IPS DF 6.9 (cell line): ENCODE measurements at regions not wholly inside any gene's neighbourhood (a gene's known extent, or its start where the extent isn't known, plus 50 kb on each side); places are given as distances from the start of the nearest gene placed in this dataset.

Experiments
- DNase-seq: peaks from one replicate; pipeline ENCODE4 v3.0.0-alpha.2; 2013; ENCODE audit warnings: low read depth, low spot score
- H3K27ac ChIP-seq: one replicate; pipeline ENCODE4 v1.5.1; 2013; ENCODE audit warnings: low read length, control low read depth
- H3K27me3 ChIP-seq: 2 replicates; pipeline ENCODE4 v1.6.1; 2013; ENCODE audit warnings: mild to moderate bottlenecking, low read length; ENCODE audit not compliant: control insufficient read depth, insufficient read depth
- H3K36me3 ChIP-seq: 2 replicates; pipeline ENCODE4 v1.6.1; 2013; ENCODE audit warnings: low read length; ENCODE audit not compliant: control insufficient read depth, insufficient read depth
- H3K4me1 ChIP-seq: 2 replicates; pipeline ENCODE4 v1.6.1; 2013; ENCODE audit warnings: low read length; ENCODE audit not compliant: control insufficient read depth, insufficient read depth
- H3K4me3 ChIP-seq: 2 replicates; pipeline ENCODE4 v1.5.1; 2013; ENCODE audit warnings: mild to moderate bottlenecking, low read length
- H3K9me3 ChIP-seq: 2 replicates; pipeline ENCODE4 v1.6.1; 2013; ENCODE audit warnings: low read length, inconsistent platforms; ENCODE audit not compliant: control insufficient read depth, insufficient read depth
- WGBS: extraction: QIAGEN DNeasy Blood & Tissue Kit; methylation state at CpG from one replicate; pipeline ENCODE4 v1.1.7; 2013; ENCODE audit warnings: mixed read lengths, missing lambda C conversion rate; ENCODE audit not compliant: insufficient read length, insufficient coverage; 5-methylcytosine and 5-hydroxymethylcytosine counted together

DNA sequence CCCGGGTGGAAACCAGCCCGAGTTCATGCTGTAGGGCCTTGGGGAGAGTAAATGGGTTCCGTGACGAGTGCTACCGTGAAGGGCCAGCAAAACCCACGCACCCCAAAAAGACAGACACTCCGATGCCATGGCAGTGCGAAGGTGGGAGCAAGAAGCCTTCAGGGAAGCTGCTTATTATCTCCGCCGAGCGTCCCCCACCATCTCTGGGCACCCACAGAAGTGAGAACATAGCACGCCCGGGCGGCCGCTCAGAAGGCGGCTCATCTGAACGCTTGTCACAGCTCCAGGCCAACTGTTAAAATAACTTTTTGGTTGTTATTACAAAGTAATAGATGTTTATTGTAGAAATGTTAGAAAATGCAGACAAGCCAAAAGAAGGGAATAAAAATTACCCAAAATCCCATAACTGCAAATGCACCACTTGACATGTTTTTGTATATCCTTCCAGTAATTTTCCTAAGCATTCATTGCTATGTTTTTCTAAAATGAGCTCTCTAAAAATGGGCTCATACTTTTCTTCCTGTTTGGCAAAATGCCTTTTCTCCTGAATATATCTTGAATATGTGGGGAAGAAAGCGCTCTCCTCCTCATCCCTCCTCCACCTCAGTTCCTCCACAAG is 234.9 kb downstream of the NPHP4 start:
- no peaks in the 10 kb centered on the region for H3K27me3 ChIP-seq
- DNase-seq = no peak
- H3K4me1 ChIP-seq = peaks cover 2% of the 10 kb centered on the region; the same call in 1 of the 2 replicates
- no peak overlapping the region for H3K4me3 ChIP-seq
- H3K9me3 ChIP-seq = no peaks in the 10 kb centered on the region
- no peak overlapping the region for H3K27ac ChIP-seq
- no peaks in the 10 kb centered on the region; the same call in 1 of the 2 replicates for H3K36me3 ChIP-seq
- WGBS = no CpG with 5 or more reads among the region's 18 CpGs

DNA sequence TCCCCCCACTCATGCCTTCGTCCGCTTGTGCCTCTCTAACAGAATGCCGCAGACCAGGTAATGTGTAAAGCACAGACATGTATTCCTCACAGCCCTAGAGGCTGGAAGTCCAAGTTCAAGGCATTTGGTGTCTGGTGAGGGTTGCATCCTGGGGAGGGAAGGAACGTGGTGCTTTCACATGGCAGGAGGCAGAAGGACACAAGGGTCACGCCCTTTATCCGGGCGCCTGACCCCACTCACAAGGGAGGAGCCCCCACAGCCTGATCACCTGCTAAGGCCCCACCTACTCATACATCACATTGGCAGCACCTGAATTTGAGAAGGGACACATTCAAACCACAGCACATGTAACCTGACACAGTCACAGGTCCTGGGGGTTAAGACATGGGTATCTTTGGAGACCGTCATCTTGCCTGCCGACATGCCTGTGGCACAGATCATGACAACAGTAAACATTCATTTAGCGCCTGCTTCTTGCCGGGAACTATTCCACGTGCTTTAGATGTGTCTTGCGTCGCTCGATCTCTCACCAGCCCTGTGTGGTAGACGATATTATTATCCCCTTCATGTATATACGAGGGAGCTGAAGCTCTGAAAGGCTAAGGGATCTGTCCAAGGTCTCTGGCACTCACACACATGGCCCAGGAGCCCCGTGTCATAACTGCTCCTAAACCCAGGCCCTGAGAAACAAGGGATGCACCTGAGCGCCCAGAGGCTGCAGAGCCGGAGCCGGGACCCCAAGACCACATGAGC is 235.6 kb downstream of the NPHP4 start:
- Histone ChIP-seq H3K27ac (no peak overlapping the region), H3K4me3 (no peak overlapping the region), H3K4me1 (peaks cover 2% of the 10 kb centered on the region; the same call in 1 of the 2 replicates), H3K9me3 (no peaks in the 10 kb centered on the region), H3K36me3 (no peaks in the 10 kb centered on the region; the same call in 1 of the 2 replicates), H3K27me3 (no peaks in the 10 kb centered on the region)
- no CpG with 5 or more reads among the region's 21 CpGs for WGBS
- DNase-seq = no peak

DNA sequence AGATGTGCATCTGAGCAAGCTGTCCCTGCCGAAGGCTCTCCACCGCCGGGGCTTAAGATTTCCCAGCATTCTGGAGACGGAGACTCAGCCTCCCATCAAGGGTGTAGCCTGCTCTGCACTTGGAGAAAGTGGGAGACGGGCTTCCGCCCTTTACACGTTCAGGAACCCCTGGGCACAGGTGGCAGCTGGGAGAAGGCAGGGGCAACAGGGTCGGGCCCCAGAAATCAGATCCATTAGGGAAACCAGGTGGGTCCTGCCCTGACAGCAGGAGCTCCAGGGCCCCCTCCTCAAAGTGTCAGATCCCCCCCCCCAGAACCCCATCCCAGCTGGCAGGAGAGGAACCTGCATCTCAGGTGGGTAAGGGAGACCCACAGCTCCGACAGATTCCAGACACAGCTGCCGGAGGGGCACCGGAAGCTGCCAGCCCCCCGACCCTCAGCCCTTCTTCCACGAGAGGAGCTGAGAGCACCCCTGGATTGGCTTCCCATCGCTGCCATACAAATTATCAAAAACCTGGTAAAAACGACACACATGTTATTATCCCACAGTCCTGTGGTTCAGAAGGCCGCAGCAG is 236.6 kb downstream of the NPHP4 start:
- Histone ChIP-seq H3K4me1 (peaks cover 2% of the 10 kb centered on the region; the same call in 1 of the 2 replicates), H3K4me3 (no peak overlapping the region), H3K27me3 (no peaks in the 10 kb centered on the region), H3K36me3 (no peaks in the 10 kb centered on the region; the same call in 1 of the 2 replicates), H3K27ac (no peak overlapping the region), H3K9me3 (no peaks in the 10 kb centered on the region; the same call in 1 of the 2 replicates)
- DNase-seq = no peak
- no CpG with 5 or more reads among the region's 16 CpGs for WGBS

DNA sequence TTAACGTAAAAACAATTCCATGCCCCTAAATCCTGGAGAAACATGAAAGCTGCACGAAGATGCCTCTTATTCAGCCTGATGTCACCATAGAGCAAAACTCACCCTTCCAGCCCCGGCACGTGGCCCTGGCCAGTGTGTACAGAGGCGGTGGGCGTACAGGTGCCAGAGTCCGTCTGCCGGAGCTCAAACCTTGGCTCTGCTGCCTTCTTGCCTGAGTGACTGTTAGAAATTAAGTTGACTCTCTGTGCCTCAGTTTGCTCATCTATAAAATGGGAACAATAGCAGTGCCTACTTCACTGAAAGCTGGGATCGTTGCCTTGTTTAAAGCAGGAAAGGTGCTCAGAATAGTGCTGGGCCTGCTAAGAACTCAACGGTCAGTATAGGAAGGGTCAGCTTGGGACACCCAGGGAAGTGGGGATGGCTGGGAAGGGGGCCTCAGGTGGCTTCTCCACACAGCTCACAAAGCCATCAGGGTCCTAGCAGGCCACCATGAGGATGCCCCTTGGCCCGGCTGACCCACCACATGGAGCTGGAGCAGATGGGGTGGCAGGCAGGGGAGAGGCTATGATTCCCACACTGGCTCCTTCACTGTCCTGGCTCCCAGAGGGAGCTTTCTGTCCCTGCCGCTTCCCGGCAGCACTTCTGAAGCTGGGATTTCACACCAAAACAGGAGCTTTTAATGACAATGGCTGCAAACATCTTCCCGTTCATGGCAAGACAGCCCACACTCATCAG is 237.2 kb downstream of the NPHP4 start:
- no peaks in the 10 kb centered on the region for H3K27me3 ChIP-seq
- no peaks in the 10 kb centered on the region; the same call in 1 of the 2 replicates for H3K36me3 ChIP-seq
- WGBS = no CpG with 5 or more reads among the region's 14 CpGs
- H3K27ac ChIP-seq = no peak overlapping the region
- DNase-seq = no peak
- peaks cover 2% of the 10 kb centered on the region; the same call in 1 of the 2 replicates for H3K4me1 ChIP-seq
- H3K9me3 ChIP-seq = no peaks in the 10 kb centered on the region; the same call in 1 of the 2 replicates
- H3K4me3 ChIP-seq = no peak overlapping the region

DNA sequence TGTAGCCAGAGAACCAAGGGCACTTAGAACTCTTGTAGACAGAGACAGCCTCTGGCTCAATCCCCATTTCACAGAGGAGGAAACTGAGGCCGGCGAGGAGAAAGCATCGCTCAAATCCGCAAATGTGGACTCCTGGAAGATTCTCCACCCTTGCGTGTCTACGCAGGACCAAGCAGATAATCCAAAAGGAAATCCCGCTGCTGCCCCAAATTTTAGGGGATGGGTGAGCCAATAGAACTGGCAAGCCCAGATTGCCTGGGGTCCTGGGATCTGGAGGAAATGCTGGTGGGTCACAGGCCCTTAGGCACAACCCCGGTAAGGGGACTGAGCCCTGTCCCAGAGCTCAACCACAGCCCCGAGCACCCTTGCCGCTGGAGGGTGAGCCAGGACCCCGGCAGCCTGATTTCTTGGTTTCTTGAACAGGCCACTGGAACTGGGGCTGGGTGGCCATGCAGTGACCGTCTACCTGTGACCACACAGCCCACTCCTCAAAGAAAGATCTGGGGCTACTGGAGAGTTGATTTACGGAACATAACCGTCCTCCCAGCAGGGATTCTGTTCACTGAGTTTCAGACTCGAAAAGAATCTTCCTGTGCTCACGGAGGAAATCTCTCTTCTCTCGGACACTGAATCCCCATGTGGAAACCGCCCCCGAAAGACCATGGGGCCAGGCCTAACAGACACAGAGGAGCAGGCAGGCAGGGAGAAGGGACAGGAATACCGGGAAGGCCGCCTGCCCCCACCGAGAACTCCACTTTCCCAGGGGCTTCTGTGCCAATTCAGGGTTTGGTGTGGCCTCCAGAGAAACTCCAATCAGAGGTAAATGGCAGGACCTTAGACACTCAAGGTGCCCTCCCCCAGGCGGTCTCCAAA is 238.4 kb downstream of the NPHP4 start:
- DNase-seq = no peak
- peaks cover 2% of the 10 kb centered on the region; the same call in 1 of the 2 replicates for H3K4me1 ChIP-seq
- H3K36me3 ChIP-seq = no peaks in the 10 kb centered on the region; the same call in 1 of the 2 replicates
- H3K4me3 ChIP-seq = no peak overlapping the region
- H3K27ac ChIP-seq = no peak overlapping the region
- WGBS = no CpG with 5 or more reads among the region's 23 CpGs
- H3K9me3 ChIP-seq = no peaks in the 10 kb centered on the region; the same call in 1 of the 2 replicates
- H3K27me3 ChIP-seq = no peaks in the 10 kb centered on the region

DNA sequence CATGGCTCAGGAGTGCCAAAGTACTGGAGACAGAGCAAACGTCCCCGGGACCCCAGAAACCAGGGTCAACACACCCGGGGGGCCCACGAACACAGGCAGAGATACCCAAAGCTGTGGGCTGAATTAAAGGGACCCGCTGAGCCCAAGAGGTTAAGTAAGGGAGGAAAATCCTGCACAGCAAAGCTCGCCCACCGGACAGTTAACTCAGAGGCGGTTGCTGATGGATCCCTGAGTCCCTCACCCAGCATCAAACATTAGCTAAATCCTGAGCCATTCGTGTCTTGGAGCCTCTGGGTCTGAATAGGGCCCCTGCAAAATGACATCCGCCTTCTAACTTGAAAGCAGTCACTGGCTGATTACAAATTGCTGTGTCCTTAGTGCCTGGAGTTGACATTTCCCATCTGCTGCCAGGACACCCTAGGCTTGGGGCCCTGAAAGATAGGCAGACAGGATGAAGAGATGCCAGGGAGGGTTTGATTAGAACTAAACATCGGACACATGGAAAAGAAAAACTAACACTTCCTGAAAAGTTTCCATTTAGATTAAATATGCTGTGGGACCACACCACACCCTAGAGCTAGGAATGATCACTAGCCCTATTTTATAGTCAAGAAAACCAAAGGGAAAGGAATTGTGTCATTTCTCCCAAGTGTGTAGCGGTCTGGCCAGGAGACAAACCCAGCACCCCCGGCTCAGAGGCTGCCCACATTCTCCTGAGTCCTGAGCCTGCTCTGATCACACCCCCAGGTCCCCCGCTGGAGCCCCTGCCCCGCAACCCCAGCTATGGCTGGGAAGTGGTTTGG is 239.3 kb downstream of the NPHP4 start:
- no peaks in the 10 kb centered on the region for H3K27me3 ChIP-seq
- WGBS = no CpG with 5 or more reads among the region's 15 CpGs

DNA sequence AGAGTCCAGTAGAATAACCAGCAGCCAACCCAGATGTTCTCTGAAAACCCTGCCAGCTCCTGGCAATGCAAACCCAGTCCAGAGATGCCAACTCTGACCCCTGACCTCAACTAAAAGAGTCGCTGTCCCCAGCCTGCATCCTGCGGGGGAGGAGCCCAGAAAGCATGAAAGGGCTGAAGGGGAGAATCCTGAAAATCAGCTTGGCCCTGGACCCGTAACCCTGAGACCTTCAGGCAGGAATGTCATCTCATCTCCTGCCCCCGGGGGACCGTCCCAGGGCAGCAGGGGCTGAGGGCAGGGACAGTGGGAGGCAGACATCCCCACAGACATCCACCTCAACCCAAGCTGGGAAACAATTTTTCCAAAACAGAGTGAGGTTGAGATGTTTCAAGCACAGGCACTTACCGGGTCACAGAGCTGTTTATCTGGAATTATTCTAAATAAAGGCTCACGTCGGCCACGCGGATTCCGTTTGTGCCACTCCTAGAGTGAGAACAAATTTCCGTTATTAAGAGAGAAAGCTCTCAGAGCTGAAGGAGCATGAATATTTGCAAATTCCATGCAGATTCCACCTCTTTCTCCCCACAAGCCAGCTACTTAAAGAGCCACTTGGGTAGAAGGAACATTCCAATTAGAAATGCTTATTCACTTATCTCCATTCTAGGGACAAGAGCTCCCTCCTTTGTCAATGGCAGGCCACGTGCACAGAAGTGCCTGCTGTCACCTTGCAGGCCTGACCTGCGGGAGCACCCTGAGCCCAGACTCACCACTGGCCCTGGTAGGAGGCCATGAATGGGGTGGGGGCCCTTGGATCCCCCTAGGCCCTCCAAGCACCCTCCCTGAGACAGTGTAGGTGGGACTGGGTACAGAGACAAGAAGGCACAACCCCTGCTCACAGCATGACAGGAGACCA is 240.1 kb downstream of the NPHP4 start:
- no CpG with 5 or more reads among the region's 14 CpGs for WGBS
- H3K36me3 ChIP-seq = no peaks in the 10 kb centered on the region; the same call in 1 of the 2 replicates
- no peaks in the 10 kb centered on the region for H3K27me3 ChIP-seq
- no peak overlapping the region for H3K27ac ChIP-seq
- no peak overlapping the region for H3K4me3 ChIP-seq
- H3K4me1 ChIP-seq = peaks cover 2% of the 10 kb centered on the region; the same call in 1 of the 2 replicates
- no peak for DNase-seq
- H3K9me3 ChIP-seq = no peaks in the 10 kb centered on the region; the same call in 1 of the 2 replicates

More for the DNA sequence above, 239.3 kb downstream of the NPHP4 start:
- Histone ChIP-seq H3K9me3 (no peaks in the 10 kb centered on the region; the same call in 1 of the 2 replicates), H3K4me1 (peaks cover 2% of the 10 kb centered on the region; the same call in 1 of the 2 replicates), H3K36me3 (no peaks in the 10 kb centered on the region; the same call in 1 of the 2 replicates), H3K27ac (no peak overlapping the region), H3K4me3 (no peak overlapping the region)
- no peak for DNase-seq

DNA sequence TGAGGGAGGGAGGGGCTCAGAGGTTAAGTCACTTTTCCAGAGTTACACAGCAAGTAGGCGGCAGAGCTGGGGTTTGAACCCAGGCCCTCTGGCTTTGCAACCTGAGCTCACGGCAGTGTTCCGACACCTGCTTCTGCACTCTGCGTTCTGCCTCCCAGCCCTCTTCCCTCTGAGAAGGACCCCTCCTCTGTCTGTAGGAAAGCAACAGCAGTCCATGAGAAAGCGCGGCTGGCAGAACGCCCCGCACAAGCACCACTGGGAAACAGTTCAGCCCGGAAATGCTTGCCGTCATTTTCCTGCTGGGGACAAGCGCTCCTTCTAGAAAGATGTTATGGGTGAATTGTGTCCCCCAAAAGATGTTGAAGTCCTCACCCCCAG is 241.1 kb downstream of the NPHP4 start:
- Histone ChIP-seq H3K4me3 (no peak overlapping the region), H3K4me1 (peaks cover 5% of the 10 kb centered on the region; the same call in 1 of the 2 replicates), H3K36me3 (no peaks in the 10 kb centered on the region; the same call in 1 of the 2 replicates), H3K9me3 (no peaks in the 10 kb centered on the region; the same call in 1 of the 2 replicates), H3K27ac (no peak overlapping the region), H3K27me3 (no peaks in the 10 kb centered on the region)
- no peak for DNase-seq
- no CpG with 5 or more reads among the region's 11 CpGs for WGBS
